GM12878 (cell line): ENCODE measurements at regions not wholly inside any gene's neighbourhood (a gene's known extent, or its start where the extent isn't known, plus 50 kb on each side); places are given as distances from the start of the nearest gene placed in this dataset.

ENCODE experiments used
- BACH1 ChIP-seq: fragments of 450-650 bp; IDR thresholded peaks from 2 replicates; pipeline ENCODE4 v1.6.1; 2017; ENCODE audit warnings: mild to moderate bottlenecking, borderline replicate concordance
- EZH2 ChIP-seq: IDR thresholded peaks from 2 replicates; pipeline ENCODE4 v1.6.1; 2012; ENCODE audit warnings: low read depth, mild to moderate bottlenecking, control low read depth, inconsistent platforms, low read length, borderline replicate concordance; ENCODE audit not compliant: control insufficient read depth
- MTA2 ChIP-seq: fragments of 450-650 bp; IDR thresholded peaks from 2 replicates; pipeline ENCODE4 v1.6.1; 2016; ENCODE audit warnings: low read depth, mild to moderate bottlenecking, moderate library complexity
- NR2F1 ChIP-seq: fragments of 450-650 bp; conservative IDR thresholded peaks from 2 replicates; pipeline ENCODE4 v1.6.1; 2017; ENCODE audit warnings: mild to moderate bottlenecking
- POLR2A ChIP-seq: IDR thresholded peaks from 2 replicates; pipeline ENCODE4 v1.6.1; 2011; ENCODE audit warnings: low read depth, mild to moderate bottlenecking, low read length
- POU2F2 ChIP-seq: IDR thresholded peaks from 3 replicates; pipeline ENCODE4 v1.6.1; 2011; ENCODE audit warnings: low read depth, mild to moderate bottlenecking, low read length, borderline replicate concordance
- SP1 ChIP-seq: IDR thresholded peaks from one replicate; pipeline ENCODE4 v1.6.1; 2011; ENCODE audit warnings: low read depth, low read length
- TARDBP ChIP-seq: IDR thresholded peaks from 2 replicates; pipeline ENCODE4 v1.6.1; 2016; ENCODE audit warnings: borderline replicate concordance
- YBX1 ChIP-seq: fragments of 450-650 bp; IDR thresholded peaks from 2 replicates; pipeline ENCODE4 v1.6.1; 2016; ENCODE audit warnings: antibody characterized with exemption
- TF ChIP-seq, protein P1 (sequence below), 3 experiments: IDR thresholded peaks in 2 of 3; conservative IDR thresholded peaks in 1 of 3; 2 replicates each; pipeline ENCODE4 v1.5.1; 2011; ENCODE audit warnings: low read depth in 3 of 3, low read length in 3 of 3, mild to moderate bottlenecking in 3 of 3, control low read depth in 2 of 3, moderate library complexity in 2 of 3, inconsistent platforms in 1 of 3, mixed read lengths in 1 of 3; ENCODE audit not compliant: control insufficient read depth in 2 of 3, insufficient read depth in 1 of 3; ENCODE audit errors: extremely low read depth in 1 of 3
- TF ChIP-seq, protein P2 (sequence below): fragments of 450-650 bp; IDR thresholded peaks from 2 replicates; pipeline ENCODE4 v1.6.1; 2016; ENCODE audit warnings: mild to moderate bottlenecking
- TF ChIP-seq, protein P3 (sequence below): IDR thresholded peaks from 2 replicates; pipeline ENCODE4 v1.6.1; 2012; ENCODE audit warnings: low read depth, low read length, improper control_type of control experiment
- TF ChIP-seq, protein P4 (sequence below): fragments of 450-650 bp; IDR thresholded peaks from 2 replicates; pipeline ENCODE4 v1.6.1; 2017; ENCODE audit warnings: antibody characterized with exemption, mild to moderate bottlenecking, moderate library complexity

DNA sequence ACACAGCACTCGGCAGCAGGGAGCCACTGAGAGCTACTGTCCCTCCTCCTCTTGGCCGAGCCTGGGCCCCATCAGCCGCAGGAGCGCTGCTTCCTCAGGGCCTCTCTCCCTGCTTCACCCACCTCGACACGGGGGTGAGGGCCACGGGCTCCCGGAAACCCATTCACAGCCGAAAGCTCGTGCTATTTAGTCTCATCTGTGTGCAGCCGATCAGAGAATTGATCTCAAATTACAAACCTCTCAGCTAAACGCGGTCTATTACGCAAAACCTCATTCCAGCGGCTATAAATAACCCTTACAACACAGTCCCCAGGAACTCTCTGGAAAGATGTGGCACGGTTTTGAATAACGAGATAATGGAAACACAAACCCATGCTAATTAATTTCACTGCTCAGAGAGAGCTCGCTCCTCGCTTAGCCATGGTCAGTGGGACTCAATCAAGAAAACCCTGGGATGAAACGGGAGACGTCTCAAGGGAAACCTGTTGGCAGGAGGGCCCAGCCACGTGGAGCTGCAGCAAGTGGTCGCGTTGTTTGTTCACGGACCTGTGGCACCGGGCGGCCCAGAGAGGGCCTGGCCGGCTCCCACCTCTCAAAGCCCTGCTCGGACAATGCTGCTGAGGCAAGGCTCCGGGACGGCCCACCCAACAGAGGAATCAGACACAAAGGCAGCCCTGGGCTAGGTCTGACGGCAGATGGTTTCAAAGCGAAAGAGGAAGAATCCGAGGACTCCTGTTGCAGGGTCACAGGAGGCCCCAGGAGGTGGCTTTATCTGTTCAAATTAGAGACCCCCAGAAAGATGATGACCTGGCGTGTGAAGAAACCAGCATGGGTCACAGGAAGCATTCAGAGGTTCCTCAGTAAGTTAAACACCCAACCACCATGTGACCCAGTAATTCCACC lies 210.5 kb downstream of the CTTN start:
- TF ChIP-seq, protein P1, sequence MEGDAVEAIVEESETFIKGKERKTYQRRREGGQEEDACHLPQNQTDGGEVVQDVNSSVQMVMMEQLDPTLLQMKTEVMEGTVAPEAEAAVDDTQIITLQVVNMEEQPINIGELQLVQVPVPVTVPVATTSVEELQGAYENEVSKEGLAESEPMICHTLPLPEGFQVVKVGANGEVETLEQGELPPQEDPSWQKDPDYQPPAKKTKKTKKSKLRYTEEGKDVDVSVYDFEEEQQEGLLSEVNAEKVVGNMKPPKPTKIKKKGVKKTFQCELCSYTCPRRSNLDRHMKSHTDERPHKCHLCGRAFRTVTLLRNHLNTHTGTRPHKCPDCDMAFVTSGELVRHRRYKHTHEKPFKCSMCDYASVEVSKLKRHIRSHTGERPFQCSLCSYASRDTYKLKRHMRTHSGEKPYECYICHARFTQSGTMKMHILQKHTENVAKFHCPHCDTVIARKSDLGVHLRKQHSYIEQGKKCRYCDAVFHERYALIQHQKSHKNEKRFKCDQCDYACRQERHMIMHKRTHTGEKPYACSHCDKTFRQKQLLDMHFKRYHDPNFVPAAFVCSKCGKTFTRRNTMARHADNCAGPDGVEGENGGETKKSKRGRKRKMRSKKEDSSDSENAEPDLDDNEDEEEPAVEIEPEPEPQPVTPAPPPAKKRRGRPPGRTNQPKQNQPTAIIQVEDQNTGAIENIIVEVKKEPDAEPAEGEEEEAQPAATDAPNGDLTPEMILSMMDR (IDR thresholded peaks at IDR 0.05 in 2 of 3, conservative IDR thresholded peaks at IDR 0.05 in 1 of 3; ENCODE audit: control insufficient read depth in 2 of 3, extremely low read depth in 1 of 3, insufficient read depth in 1 of 3, low read depth in 3 of 3, low read length in 3 of 3) = no peak
- no peak for TF ChIP-seq POU2F2
- TF ChIP-seq, protein P2, sequence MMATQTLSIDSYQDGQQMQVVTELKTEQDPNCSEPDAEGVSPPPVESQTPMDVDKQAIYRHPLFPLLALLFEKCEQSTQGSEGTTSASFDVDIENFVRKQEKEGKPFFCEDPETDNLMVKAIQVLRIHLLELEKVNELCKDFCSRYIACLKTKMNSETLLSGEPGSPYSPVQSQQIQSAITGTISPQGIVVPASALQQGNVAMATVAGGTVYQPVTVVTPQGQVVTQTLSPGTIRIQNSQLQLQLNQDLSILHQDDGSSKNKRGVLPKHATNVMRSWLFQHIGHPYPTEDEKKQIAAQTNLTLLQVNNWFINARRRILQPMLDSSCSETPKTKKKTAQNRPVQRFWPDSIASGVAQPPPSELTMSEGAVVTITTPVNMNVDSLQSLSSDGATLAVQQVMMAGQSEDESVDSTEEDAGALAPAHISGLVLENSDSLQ = no peak
- no peak for TF ChIP-seq SP1
- TF ChIP-seq POLR2A = no peak
- TF ChIP-seq, protein P3, sequence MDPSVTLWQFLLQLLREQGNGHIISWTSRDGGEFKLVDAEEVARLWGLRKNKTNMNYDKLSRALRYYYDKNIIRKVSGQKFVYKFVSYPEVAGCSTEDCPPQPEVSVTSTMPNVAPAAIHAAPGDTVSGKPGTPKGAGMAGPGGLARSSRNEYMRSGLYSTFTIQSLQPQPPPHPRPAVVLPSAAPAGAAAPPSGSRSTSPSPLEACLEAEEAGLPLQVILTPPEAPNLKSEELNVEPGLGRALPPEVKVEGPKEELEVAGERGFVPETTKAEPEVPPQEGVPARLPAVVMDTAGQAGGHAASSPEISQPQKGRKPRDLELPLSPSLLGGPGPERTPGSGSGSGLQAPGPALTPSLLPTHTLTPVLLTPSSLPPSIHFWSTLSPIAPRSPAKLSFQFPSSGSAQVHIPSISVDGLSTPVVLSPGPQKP = no peak
- TF ChIP-seq TARDBP = no peak
- TF ChIP-seq MTA2 = no peak
- TF ChIP-seq, protein P4, sequence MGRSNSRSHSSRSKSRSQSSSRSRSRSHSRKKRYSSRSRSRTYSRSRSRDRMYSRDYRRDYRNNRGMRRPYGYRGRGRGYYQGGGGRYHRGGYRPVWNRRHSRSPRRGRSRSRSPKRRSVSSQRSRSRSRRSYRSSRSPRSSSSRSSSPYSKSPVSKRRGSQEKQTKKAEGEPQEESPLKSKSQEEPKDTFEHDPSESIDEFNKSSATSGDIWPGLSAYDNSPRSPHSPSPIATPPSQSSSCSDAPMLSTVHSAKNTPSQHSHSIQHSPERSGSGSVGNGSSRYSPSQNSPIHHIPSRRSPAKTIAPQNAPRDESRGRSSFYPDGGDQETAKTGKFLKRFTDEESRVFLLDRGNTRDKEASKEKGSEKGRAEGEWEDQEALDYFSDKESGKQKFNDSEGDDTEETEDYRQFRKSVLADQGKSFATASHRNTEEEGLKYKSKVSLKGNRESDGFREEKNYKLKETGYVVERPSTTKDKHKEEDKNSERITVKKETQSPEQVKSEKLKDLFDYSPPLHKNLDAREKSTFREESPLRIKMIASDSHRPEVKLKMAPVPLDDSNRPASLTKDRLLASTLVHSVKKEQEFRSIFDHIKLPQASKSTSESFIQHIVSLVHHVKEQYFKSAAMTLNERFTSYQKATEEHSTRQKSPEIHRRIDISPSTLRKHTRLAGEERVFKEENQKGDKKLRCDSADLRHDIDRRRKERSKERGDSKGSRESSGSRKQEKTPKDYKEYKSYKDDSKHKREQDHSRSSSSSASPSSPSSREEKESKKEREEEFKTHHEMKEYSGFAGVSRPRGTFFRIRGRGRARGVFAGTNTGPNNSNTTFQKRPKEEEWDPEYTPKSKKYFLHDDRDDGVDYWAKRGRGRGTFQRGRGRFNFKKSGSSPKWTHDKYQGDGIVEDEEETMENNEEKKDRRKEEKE = no peak
- TF ChIP-seq BACH1 = no peak
- no peak for TF ChIP-seq EZH2
- TF ChIP-seq YBX1 = no peak
- no peak for TF ChIP-seq NR2F1
